ENCODE measurements at regions not wholly inside any gene's neighbourhood (a gene's known extent, or its start where the extent isn't known, plus 50 kb on each side); places are given as distances from the start of the nearest gene placed in this dataset.

- Histone ChIP-seq H3K27me3 (no peaks in the 10 kb centered on the region), H3K4me1 (peaks cover 0 to 2% of the 10 kb centered on the region in 2 donors), H3K36me3 (no peaks in the 10 kb centered on the region), H3K9me3 (no peaks in the 10 kb centered on the region), H3K4me3 (no peak overlapping the region), H3K27ac (peak overlapping the region; percentile 81 to 82)
- TF ChIP-seq POLR2A (IDR thresholded peaks at IDR 0.05) = no peak
- TF ChIP-seq POLR2AphosphoS5 (IDR thresholded peaks at IDR 0.05) = no peak
- TF ChIP-seq CTCF (IDR thresholded peaks at IDR 0.05) = no peak
- intact Hi-C loops (cut with DNase I; ENCODE audit: low total_unique reads) = loop anchor here (2.0 kb wide), 1 partner anchor 91 kb away; the partner anchor contains the start of gene AFDN
- DNase-seq (ENCODE audit: low spot score in 2 of 2) = no peak
Observed at GRCh38 chr6:167735084-167735950, 91.4 kb upstream of the AFDN start.

GRCh38 chr6:167735951-167736288 lies 90.8 kb upstream of the AFDN start:
- Histone ChIP-seq H3K27me3 (no peaks in the 10 kb centered on the region), H3K36me3 (no peaks in the 10 kb centered on the region), H3K4me1 (peaks cover 0 to 2% of the 10 kb centered on the region in 2 donors), H3K4me3 (no peak overlapping the region), H3K27ac (peak overlapping the region; percentile 50 to 81), H3K9me3 (no peaks in the 10 kb centered on the region)
- TF ChIP-seq CTCF (IDR thresholded peaks at IDR 0.05) (no peak), POLR2AphosphoS5 (IDR thresholded peaks at IDR 0.05) (no peak), POLR2A (IDR thresholded peaks at IDR 0.05) (no peak)
- no peak for DNase-seq (ENCODE audit: low spot score in 2 of 2)
- intact Hi-C loops (cut with DNase I; ENCODE audit: low total_unique reads) = loop anchor here (2.0 kb wide), 1 partner anchor 91 kb away; the partner anchor contains the start of gene AFDN

GRCh38 chr6:167736486-167737204 lies 90.1 kb upstream of the AFDN start:
- H3K4me1 ChIP-seq = peaks cover 0 to 2% of the 10 kb centered on the region in 2 donors

GRCh38 chr6:167737205-167737830 lies 89.4 kb upstream of the AFDN start:
- Histone ChIP-seq H3K36me3 (no peaks in the 10 kb centered on the region), H3K27ac (no peak overlapping the region), H3K4me3 (no peak overlapping the region), H3K9me3 (no peaks in the 10 kb centered on the region), H3K27me3 (no peaks in the 10 kb centered on the region), H3K4me1 (no peaks in the 10 kb centered on the region)
- TF ChIP-seq POLR2AphosphoS5 (IDR thresholded peaks at IDR 0.05) (no peak), POLR2A (IDR thresholded peaks at IDR 0.05) (no peak), CTCF (IDR thresholded peaks at IDR 0.05) (no peak)
- intact Hi-C loops (cut with DNase I; ENCODE audit: low total_unique reads) = no loop called here
- no peak for DNase-seq (ENCODE audit: low spot score in 2 of 2)

More at GRCh38 chr6:167736486-167737204, 90.1 kb upstream of the AFDN start:
- H3K9me3 ChIP-seq = no peaks in the 10 kb centered on the region
- H3K4me3 ChIP-seq = no peak overlapping the region
- no peak overlapping the region for H3K27ac ChIP-seq
- intact Hi-C loops (cut with DNase I; ENCODE audit: low total_unique reads) = no loop called here
- no peak for TF ChIP-seq POLR2A (IDR thresholded peaks at IDR 0.05)
- TF ChIP-seq CTCF (IDR thresholded peaks at IDR 0.05) = no peak
- DNase-seq (ENCODE audit: low spot score in 2 of 2) = no peak
- H3K27me3 ChIP-seq = no peaks in the 10 kb centered on the region
- H3K36me3 ChIP-seq = no peaks in the 10 kb centered on the region
